T-cell (primary cell): ENCODE measurements at regions not wholly inside any gene's neighbourhood (a gene's known extent, or its start where the extent isn't known, plus 50 kb on each side); places are given as distances from the start of the nearest gene placed in this dataset.

Experiments
- ATAC-seq, 4 experiments: fragments of 200-7000 bp in 3 of 4; fragments of 150-1000 bp in 1 of 4; cut with Tn5 transposase; replicated peaks in 1 of 4; 1 replicate in 3 of 4; 2 replicates in 1 of 4; pipeline ENCODE4 v1.10.0; 2021; ENCODE audit warnings: moderate library complexity in 3 of 4, mild to moderate bottlenecking in 2 of 4, moderate number of reproducible peaks in 1 of 4
- CTCF ChIA-PET, 2 donors: fragments of 300-600 bp; sonication (Branson Sonifier 250); formaldehyde crosslinking; loops; one replicate each; lab custom pipeline; 2022; ENCODE audit warnings: antibody characterized with exemption in 2 of 2; lab: Charles Lee
- POLR2A ChIA-PET, 2 donors: fragments of 300-600 bp; sonication (Branson Sonifier 250); formaldehyde crosslinking; loops; one replicate each; lab custom pipeline; 2022; ENCODE audit warnings: antibody characterized with exemption in 2 of 2; lab: Charles Lee
- DNase-seq, 35 experiments: peaks; one replicate each; pipeline versions ENCODE4 v3.0.0 to v3.0.0-alpha.2; 2013 to 2023
- H3K27ac ChIP-seq: one replicate; pipeline ENCODE4 v1.5.1; 2013; ENCODE audit warnings: low read length
- H3K27me3 ChIP-seq, 2 experiments: replicated peaks in 1 of 2; 1 replicate in 1 of 2; 2 replicates in 1 of 2; pipeline versions ENCODE4 v1.6.1 to v1.7.0; 2013; ENCODE audit warnings: low read length in 1 of 2, mixed read lengths in 1 of 2; ENCODE audit not compliant: control insufficient read depth in 2 of 2, insufficient read depth in 2 of 2; ENCODE audit errors: extremely low read depth in 1 of 2
- H3K36me3 ChIP-seq, 2 donors: 1 replicate in 1 of 2; 2 replicates in 1 of 2; pipeline versions ENCODE4 v1.6.1 to v1.7.0; 2013; ENCODE audit warnings: low read length in 1 of 2; ENCODE audit not compliant: control insufficient read depth in 2 of 2, insufficient read depth in 1 of 2; ENCODE audit errors: extremely low read depth in 1 of 2
- H3K4me1 ChIP-seq, 2 experiments: 1 replicate in 1 of 2; 2 replicates in 1 of 2; pipeline versions ENCODE4 v1.6.1 to v1.7.0; 2013; ENCODE audit warnings: low read length in 2 of 2, mixed read lengths in 1 of 2; ENCODE audit not compliant: insufficient read depth in 2 of 2, control insufficient read depth in 1 of 2; ENCODE audit errors: extremely low read depth in 1 of 2
- H3K4me3 ChIP-seq, 2 donors: 1 replicate in 1 of 2; 2 replicates in 1 of 2; pipeline versions ENCODE4 v1.5.1 to v1.7.0; 2013; ENCODE audit warnings: mild to moderate bottlenecking in 2 of 2, low read length in 1 of 2, moderate library complexity in 1 of 2; ENCODE audit not compliant: control insufficient read depth in 1 of 2; ENCODE audit errors: extremely low read depth in 1 of 2
- H3K9me3 ChIP-seq: 2 replicates; pipeline ENCODE4 v1.7.0; 2013
- H3K27ac Mint-ChIP-seq, 2 donors: one replicate each; pipeline ENCODE4 v1.8.0; 2020 to 2021; ENCODE audit warnings: mild to moderate bottlenecking in 2 of 2, mixed read lengths in 2 of 2
- H3K27me3 Mint-ChIP-seq, 2 donors: one replicate each; pipeline ENCODE4 v1.8.0; 2021 to 2022; ENCODE audit warnings: mixed read lengths in 2 of 2
- H3K36me3 Mint-ChIP-seq: one replicate; pipeline ENCODE4 v1.8.0; 2021; ENCODE audit warnings: mixed read lengths
- H3K4me1 Mint-ChIP-seq, 3 donors: one replicate each; pipeline ENCODE4 v1.8.0; 2020 to 2022; ENCODE audit warnings: mixed read lengths in 3 of 3, mild to moderate bottlenecking in 1 of 3
- H3K4me3 Mint-ChIP-seq, 3 donors: one replicate each; pipeline ENCODE4 v1.8.0; 2020 to 2022; ENCODE audit warnings: mild to moderate bottlenecking in 3 of 3, mixed read lengths in 3 of 3, moderate library complexity in 3 of 3
- H3K9me3 Mint-ChIP-seq, 3 donors: one replicate each; pipeline ENCODE4 v1.8.0; 2020 to 2022; ENCODE audit warnings: mixed read lengths in 3 of 3
- WGBS: methylation state at CpG from one replicate; pipeline ENCODE4 v1.1.5; 2013; ENCODE audit warnings: missing lambda C conversion rate; ENCODE audit not compliant: insufficient coverage; 5-methylcytosine and 5-hydroxymethylcytosine counted together

- no peaks in the 10 kb centered on the region for H3K9me3 ChIP-seq
- H3K36me3 Mint-ChIP-seq = no peaks in the 10 kb centered on the region
- no peak overlapping the region for H3K4me3 Mint-ChIP-seq
- H3K4me1 Mint-ChIP-seq = no peaks in the 10 kb centered on the region
- 83% methylated on average over 1 of the region's 2 CpGs for WGBS
- POLR2A ChIA-PET = interaction anchor here in 1 of 2 donors (0.5 kb wide), 1 partner anchor 40 kb away, joined by 3 read pairs; no protein-coding TSS in a partner anchor
- H3K27me3 ChIP-seq = no peaks in the 10 kb centered on the region
- CTCF ChIA-PET = no interaction called here
- no peaks in the 10 kb centered on the region for H3K36me3 ChIP-seq
- H3K9me3 Mint-ChIP-seq = no peaks in the 10 kb centered on the region
- H3K27ac Mint-ChIP-seq = no peak overlapping the region
- no peaks in the 10 kb centered on the region for H3K27me3 Mint-ChIP-seq
- H3K4me3 ChIP-seq = no peak overlapping the region
- ATAC-seq (no peak), DNase-seq (no peak)
- H3K27ac ChIP-seq = no peak overlapping the region
- H3K4me1 ChIP-seq = no peaks in the 10 kb centered on the region
Measured at GRCh38 chr1:219434923-219435297, 178.0 kb downstream of the ZC3H11B start.

GRCh38 chr1:219434285-219434922 lies 178.5 kb downstream of the ZC3H11B start:
- H3K9me3 ChIP-seq = no peaks in the 10 kb centered on the region
- H3K27ac ChIP-seq = no peak overlapping the region
- H3K4me1 Mint-ChIP-seq = no peaks in the 10 kb centered on the region
- ATAC-seq (no peak), DNase-seq (no peak)
- H3K9me3 Mint-ChIP-seq = no peaks in the 10 kb centered on the region
- no peak overlapping the region for H3K4me3 ChIP-seq
- ChIA-PET POLR2A (interaction anchor here in 1 of 2 donors (0.5 to 0.9 kb wide), 2 partner anchors 9 to 41 kb away, joined by 3 to 4 read pairs; no protein-coding TSS in a partner anchor), CTCF (no interaction called here)
- H3K27me3 Mint-ChIP-seq = no peaks in the 10 kb centered on the region
- H3K36me3 Mint-ChIP-seq = no peaks in the 10 kb centered on the region
- H3K36me3 ChIP-seq = no peaks in the 10 kb centered on the region
- H3K4me1 ChIP-seq = no peaks in the 10 kb centered on the region
- no peaks in the 10 kb centered on the region for H3K27me3 ChIP-seq
- H3K27ac Mint-ChIP-seq = no peak overlapping the region
- 82% methylated on average over 5 of the region's 6 CpGs for WGBS
- H3K4me3 Mint-ChIP-seq = no peak overlapping the region

- CTCF ChIA-PET = no interaction called here
Measured at GRCh38 chr1:219433496-219434131, 179.3 kb downstream of the ZC3H11B start.

GRCh38 chr1:219433001-219433400 lies 179.9 kb downstream of the ZC3H11B start:
- Histone ChIP-seq H3K27ac (no peak overlapping the region), H3K4me3 (no peak overlapping the region), H3K36me3 (no peaks in the 10 kb centered on the region), H3K27me3 (no peaks in the 10 kb centered on the region), H3K9me3 (no peaks in the 10 kb centered on the region), H3K4me1 (no peaks in the 10 kb centered on the region)
- ChIA-PET CTCF (no interaction called here), POLR2A (no interaction called here)
- H3K27me3 Mint-ChIP-seq = peaks cover 0 to 3% of the 10 kb centered on the region in 2 donors
- H3K4me1 Mint-ChIP-seq = no peaks in the 10 kb centered on the region
- no peaks in the 10 kb centered on the region for H3K36me3 Mint-ChIP-seq
- no peak overlapping the region for H3K27ac Mint-ChIP-seq
- no peak for DNase-seq
- no peaks in the 10 kb centered on the region for H3K9me3 Mint-ChIP-seq
- no peak for ATAC-seq
- H3K4me3 Mint-ChIP-seq = no peak overlapping the region
- 73% methylated on average over 4 of the region's 5 CpGs for WGBS

More at GRCh38 chr1:219433496-219434131, 179.3 kb downstream of the ZC3H11B start:
- H3K4me3 Mint-ChIP-seq = no peak overlapping the region
- POLR2A ChIA-PET = interaction anchor here in 1 of 2 donors (0.9 kb wide), 1 partner anchor 8 kb away, joined by 4 read pairs; no protein-coding TSS in a partner anchor
- no peaks in the 10 kb centered on the region for H3K36me3 ChIP-seq
- no peaks in the 10 kb centered on the region for H3K9me3 ChIP-seq
- H3K27ac Mint-ChIP-seq = no peak overlapping the region
- no peaks in the 10 kb centered on the region for H3K36me3 Mint-ChIP-seq
- no peak overlapping the region for H3K27ac ChIP-seq
- WGBS = 50% methylated on average over 1 of the region's 6 CpGs
- no peaks in the 10 kb centered on the region for H3K9me3 Mint-ChIP-seq
- no peaks in the 10 kb centered on the region for H3K4me1 Mint-ChIP-seq
- H3K27me3 ChIP-seq = no peaks in the 10 kb centered on the region
- ATAC-seq (no peak), DNase-seq (no peak)
- peaks cover 0 to 2% of the 10 kb centered on the region in 2 donors for H3K27me3 Mint-ChIP-seq
- H3K4me1 ChIP-seq = no peaks in the 10 kb centered on the region
- H3K4me3 ChIP-seq = no peak overlapping the region

GRCh38 chr1:219432191-219432606 lies 180.7 kb downstream of the ZC3H11B start:
- H3K4me1 ChIP-seq = no peaks in the 10 kb centered on the region
- no peak overlapping the region for H3K27ac ChIP-seq
- H3K27me3 Mint-ChIP-seq = peaks cover 0 to 3% of the 10 kb centered on the region in 2 donors
- ChIA-PET CTCF (interaction anchor here in 1 of 2 donors (0.9 kb wide), 1 partner anchor 16 kb away, joined by 3 read pairs; no protein-coding TSS in a partner anchor), POLR2A (no interaction called here)
- no CpG with 5 or more reads among the region's 3 CpGs for whole genome bisulfite sequencing
- H3K4me1 Mint-ChIP-seq = no peaks in the 10 kb centered on the region
- H3K9me3 ChIP-seq = no peaks in the 10 kb centered on the region
- DNase-seq (no peak), ATAC-seq (no peak)
- H3K9me3 Mint-ChIP-seq = no peaks in the 10 kb centered on the region
- H3K4me3 Mint-ChIP-seq = no peak overlapping the region
- H3K4me3 ChIP-seq = no peak overlapping the region
- no peaks in the 10 kb centered on the region for H3K36me3 ChIP-seq
- no peak overlapping the region for H3K27ac Mint-ChIP-seq
- H3K27me3 ChIP-seq = no peaks in the 10 kb centered on the region
- no peaks in the 10 kb centered on the region for H3K36me3 Mint-ChIP-seq

- CTCF ChIA-PET = no interaction called here
- Histone ChIP-seq H3K4me3 (no peak overlapping the region), H3K9me3 (no peaks in the 10 kb centered on the region), H3K36me3 (no peaks in the 10 kb centered on the region), H3K27ac (no peak overlapping the region), H3K4me1 (no peaks in the 10 kb centered on the region), H3K27me3 (no peaks in the 10 kb centered on the region)
- peaks cover 0 to 3% of the 10 kb centered on the region in 2 donors for H3K27me3 Mint-ChIP-seq
- H3K27ac Mint-ChIP-seq = no peak overlapping the region
- no peaks in the 10 kb centered on the region for H3K36me3 Mint-ChIP-seq
- no CpG with 5 or more reads among the region's 1 CpG for WGBS
- no peaks in the 10 kb centered on the region for H3K9me3 Mint-ChIP-seq
- no peak for ATAC-seq
- H3K4me1 Mint-ChIP-seq = no peaks in the 10 kb centered on the region
- no peak for DNase-seq
- no peak overlapping the region for H3K4me3 Mint-ChIP-seq
- POLR2A ChIA-PET = no interaction called here
Measured at GRCh38 chr1:219430419-219430818, 182.5 kb downstream of the ZC3H11B start.
